SH-SY5Y (cell line): ENCODE measurements at regions not wholly inside any gene's neighbourhood (a gene's known extent, or its start where the extent isn't known, plus 50 kb on each side); places are given as distances from the start of the nearest gene placed in this dataset.

ENCODE experiments used
- GATA2 ChIP-seq: IDR thresholded peaks from 2 replicates; pipeline ENCODE4 v1.6.1; 2011; ENCODE audit warnings: mild to moderate bottlenecking, low read depth, low read length
- GATA3 ChIP-seq: IDR thresholded peaks from 2 replicates; pipeline ENCODE4 v1.6.1; 2011; ENCODE audit warnings: low read depth, mild to moderate bottlenecking, low read length, moderate library complexity

DNA sequence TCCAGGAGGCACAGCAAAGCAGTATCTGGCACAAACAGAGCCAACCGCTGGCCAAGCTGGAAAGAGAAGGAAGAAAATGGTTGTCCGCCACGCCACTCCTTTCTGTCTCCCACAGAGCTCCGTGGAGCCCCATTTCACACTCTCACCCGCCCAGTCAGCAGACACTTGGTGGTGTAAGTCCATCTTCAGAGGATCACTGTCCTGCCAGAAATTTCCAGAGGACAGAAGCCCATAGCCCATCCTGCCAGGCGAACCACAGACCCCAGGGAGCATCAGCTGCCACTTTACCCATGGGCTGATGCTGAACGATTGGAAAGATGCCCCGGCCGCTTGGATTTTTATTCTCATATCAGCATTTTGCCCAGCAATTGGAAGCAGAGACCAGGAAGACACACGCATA, 144.7 kb upstream of the LYZL2 start:
- no peak for TF ChIP-seq GATA3
- no peak for TF ChIP-seq GATA2

DNA sequence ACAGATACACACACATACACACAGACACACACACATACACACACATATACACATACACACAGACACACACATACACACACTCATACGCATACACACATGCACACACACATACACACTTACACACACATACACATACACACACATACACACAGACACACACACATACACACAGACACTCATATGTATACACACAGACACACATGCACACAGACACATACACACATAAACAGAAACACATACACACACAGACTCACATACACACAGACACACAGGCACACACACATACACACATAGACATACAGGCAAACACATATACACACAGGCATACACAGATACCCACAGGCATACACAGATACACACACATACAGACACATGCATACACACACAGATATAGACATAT, 143.9 kb upstream of the LYZL2 start:
- TF ChIP-seq GATA2 (no peak), GATA3 (no peak)

DNA sequence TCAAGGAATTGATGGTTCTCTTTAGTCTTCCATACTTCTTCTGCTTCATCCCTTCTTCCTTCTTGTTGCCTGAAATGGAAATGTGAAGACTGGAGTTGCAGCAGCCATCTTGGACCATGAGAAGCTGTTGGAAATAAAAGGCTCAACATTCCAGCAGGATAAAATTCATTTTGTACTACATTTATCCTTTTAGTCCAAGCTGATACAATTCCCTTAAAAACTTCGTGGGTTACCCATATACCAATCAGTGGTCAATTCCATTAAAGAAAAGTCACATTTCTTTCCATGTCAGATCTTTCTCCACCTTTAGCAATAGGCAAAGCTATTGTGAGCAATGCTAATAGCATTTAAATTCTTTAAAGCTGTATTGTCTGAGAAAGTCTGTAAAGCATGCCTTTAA, 141.3 kb upstream of the LYZL2 start:
- TF ChIP-seq GATA3 (no peak), GATA2 (no peak)

DNA sequence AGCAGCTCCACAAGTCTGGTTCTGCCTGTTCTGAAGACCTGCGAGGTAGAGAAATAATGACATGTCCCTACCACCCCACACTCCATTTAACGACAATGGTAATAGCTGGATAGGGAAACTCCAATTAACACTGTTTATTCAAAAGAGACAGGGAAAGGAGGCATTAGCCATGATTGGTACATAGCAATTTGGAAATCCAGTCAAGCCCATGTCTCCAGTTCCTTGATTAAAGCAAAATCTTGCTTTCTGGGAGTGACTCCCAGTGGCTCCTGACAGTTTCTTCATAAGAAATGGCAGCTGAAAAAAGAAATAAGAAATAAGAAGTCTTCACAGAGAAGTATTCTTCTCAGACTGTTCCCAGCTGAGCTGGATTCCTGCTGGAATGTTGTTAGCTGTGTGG, 140.7 kb upstream of the LYZL2 start:
- TF ChIP-seq GATA2 (no peak), GATA3 (no peak)

DNA sequence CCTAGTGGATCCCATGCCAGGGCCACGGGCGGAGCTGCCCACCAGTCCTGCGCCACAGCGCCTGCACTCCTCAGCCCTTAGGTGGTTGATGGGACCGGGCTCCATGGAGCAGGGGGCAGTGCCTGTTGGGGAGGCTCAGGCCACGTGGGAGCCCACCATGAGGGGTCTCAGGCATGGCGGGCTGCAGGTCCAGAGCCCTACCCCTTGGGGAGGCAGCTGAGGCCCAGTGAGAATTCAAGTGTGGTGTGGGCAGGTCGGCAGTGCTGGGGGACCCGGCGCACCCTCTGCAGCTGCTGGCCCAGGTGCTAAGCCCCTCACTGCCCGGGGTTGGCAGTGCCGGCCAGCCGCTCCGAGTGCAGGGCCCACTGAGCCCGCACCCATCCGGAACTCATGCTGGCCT, 139.8 kb upstream of the LYZL2 start:
- no peak for TF ChIP-seq GATA3
- TF ChIP-seq GATA2 = no peak

DNA sequence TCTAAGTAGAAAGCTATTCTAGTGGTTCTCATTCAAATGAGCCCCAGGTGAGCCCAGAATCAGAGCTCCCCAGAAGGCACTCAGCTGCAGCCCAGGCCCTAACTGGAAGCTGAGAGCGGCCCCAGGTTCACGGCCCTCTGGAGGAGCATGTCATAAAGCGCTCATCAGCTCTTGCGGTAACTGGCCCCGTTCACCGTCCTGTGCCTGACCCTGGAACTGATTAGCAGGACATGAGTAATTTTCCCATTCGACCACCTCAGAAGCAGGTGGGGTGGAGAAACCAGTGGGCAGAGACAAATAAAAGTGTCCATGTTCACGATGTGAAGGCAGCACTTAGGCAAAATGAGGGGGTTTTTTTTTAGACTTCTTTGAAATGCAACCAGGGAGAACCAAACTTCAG, 136.1 kb upstream of the LYZL2 start:
- TF ChIP-seq GATA2 (no peak), GATA3 (no peak)

DNA sequence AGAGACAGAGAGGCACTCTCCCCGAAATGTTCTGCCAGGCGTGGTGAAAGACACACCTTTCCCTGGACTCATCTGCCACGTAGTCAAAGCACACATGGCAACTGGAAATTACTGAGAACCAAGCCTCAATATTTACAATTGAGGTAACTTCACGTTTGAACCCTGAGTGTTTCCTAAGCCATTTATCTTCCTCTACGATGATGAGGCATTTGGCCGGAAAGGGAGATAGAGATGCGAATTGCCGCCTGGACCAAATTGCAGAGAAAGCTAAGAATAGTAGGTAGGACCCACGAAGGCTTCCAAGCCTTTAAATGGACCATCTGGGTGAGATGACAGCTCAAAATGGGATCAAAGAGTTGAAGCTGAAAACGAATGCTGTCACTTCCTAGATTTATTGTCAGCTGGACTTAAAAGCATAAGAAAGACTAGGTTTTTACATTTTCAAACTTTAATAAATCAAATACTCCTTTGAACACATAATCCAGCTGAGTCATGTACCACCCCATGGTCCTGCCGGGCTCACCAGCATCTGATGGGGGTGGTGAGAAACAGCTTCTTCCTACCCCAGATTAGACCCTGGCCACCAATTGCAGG, 135.6 kb upstream of the LYZL2 start:
- no peak for TF ChIP-seq GATA2
- no peak for TF ChIP-seq GATA3

DNA sequence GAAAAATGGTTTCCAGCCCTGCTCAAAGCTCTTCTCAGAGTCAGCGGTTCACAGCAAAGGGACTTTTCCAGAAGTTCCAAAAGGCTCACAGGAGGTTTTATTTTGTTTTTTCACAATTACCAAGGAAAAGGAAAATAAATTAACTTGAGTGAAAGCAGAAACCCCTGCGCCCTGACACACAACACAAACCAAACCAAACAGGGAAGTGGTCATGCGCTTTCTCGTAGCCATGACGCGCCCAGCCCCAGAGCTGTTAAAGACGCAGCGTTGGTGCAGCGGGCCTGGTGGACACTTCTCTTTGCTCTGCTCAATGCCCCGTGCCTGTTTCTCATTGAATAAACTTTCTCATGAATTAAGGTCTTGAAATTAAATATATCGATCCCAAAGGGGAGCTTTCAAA, 134.4 kb upstream of the LYZL2 start:
- TF ChIP-seq GATA3 (no peak), GATA2 (no peak)

DNA sequence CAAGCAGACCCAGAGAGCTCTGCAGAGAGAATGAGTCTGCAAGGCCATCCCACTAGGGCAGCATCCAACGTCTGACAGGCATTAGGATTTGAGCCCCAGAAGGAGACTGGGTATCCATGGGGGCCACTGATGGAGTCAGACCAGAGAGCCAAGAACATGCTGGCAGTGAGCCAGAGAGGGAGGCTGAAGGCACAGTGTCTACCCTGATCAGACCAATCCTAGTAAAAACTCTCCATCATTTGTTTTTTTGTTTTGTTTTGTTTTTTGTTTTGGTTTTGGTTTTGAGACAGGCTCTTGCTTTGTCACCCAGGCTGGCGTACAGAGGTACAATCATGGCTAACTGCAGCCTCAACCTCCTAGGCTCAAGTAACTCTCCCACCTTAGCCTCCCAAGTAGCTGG, 133.1 kb upstream of the LYZL2 start:
- no peak for TF ChIP-seq GATA3

DNA sequence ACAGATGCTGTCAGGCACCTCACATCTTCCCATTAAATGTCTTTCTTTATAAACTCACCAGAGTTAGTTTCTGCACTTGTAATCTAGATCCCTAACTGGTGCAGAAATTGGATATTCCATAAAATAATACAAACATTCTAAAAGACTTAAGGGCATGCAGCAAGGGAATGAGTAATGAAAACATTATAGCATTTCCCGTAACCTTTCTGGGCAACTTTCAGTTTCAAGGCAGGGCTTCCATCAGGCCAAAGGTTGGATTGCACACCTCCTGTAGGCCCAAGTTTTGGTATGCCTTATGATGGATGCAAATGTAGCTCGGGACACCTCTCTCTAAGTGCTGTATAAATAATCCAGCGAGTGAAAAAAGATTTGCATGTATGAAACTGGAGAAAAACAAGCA, 129.9 kb upstream of the LYZL2 start:
- no peak for TF ChIP-seq GATA2

DNA sequence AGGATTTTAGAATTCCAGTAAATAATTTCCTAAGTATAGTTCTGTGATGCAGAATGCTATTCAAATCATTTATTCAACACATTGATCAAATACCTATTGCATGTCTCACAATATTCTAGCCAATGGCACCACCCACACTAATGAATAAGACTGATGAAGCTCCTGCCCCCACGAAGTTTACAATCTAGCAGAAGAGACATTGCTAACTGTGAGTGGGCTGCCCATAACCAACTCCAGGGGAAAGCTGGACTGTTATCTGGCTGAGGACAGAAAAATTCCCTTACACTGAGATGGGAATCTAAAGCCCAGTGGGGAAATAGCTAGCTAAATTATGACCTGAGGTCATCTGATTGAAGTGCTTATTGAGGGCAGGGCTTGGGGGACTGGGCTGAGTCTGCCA, 128.8 kb upstream of the LYZL2 start:
- no peak for TF ChIP-seq GATA3
- no peak for TF ChIP-seq GATA2

DNA sequence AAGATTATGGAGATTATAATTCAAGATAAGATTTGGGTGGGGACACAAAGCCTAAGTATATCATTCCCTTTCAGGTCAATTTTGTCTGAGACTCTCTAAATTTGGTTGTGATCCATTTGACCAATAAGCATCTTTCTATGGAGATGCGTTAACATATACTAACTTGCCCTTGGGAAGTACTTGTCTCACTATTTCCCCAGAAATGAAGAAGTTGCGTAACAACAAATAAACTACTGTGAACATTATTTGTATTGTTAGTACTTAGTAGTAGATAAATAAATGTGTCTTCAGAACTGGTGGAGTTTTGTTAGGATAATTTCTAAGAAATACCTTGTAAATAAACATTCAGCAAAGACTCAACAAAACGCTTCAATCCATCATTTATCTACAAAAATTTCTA, 127.3 kb upstream of the LYZL2 start:
- TF ChIP-seq GATA3 (no peak), GATA2 (no peak)

DNA sequence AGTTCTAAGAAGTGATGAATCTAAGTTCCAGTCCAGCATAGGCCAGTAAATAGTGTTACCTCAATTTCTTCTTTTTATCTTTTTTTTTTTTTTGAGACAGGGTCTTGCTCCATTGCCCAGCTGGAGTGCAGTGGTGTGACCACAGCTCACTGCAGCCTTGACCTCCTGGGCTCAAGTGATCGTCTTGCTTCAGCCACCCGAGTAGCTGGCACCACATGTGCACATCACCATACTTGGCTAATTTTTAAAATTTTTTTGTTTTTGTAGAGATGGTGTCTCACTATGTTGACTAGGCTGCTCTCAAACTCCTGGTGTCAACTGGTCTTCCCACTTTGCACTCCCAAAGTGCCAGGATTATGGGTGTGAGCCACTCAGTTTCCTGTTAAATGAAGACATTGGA, 126.6 kb upstream of the LYZL2 start:
- TF ChIP-seq GATA3 (no peak), GATA2 (no peak)

DNA sequence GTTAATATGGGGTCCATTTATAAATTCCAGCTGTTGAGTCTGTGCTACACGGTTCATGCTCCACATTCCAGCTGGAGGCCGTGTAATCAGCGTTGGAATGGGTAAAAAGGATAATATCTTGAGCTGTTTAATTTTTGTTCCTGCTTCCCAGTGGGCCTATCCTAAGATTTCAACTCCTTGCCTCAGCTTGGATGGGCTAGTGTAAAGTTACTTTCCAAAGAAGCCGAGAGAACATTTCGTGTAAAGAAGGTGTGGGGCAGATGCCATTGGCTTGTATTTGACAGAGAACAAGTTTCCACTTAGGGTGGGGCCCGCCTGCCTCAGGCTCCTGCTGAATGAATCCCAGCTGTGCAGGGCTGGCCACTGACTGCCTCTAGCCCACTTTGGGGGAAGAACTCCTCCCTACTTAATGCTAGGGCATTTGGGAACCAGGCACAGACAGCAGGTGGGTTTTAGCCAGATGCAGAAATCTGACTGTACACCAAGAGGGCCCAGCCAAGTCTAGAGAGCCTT, 125.9 kb upstream of the LYZL2 start:
- TF ChIP-seq GATA2 (no peak), GATA3 (no peak)

DNA sequence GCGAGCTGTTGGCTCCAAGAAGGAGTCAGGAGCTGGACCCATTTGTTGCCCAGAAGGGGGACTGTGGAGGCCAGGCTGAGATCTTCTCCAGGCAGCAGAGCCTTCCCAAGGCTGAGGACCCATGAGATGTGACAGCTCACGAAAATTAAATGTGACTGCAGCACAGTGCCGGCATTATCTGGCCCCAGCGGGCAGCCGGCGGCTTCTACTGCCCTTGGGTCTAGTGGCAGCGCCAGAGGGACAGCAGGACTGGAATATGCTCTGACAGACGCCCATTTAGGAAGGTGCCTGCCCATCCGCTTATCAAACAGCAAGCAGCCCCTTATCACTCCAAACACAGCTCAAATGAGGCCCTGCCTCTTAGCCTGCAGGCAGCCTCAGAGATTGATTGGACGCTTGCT, 122.9 kb upstream of the LYZL2 start:
- TF ChIP-seq GATA2 (peak; percentile 66), GATA3 (no peak)

DNA sequence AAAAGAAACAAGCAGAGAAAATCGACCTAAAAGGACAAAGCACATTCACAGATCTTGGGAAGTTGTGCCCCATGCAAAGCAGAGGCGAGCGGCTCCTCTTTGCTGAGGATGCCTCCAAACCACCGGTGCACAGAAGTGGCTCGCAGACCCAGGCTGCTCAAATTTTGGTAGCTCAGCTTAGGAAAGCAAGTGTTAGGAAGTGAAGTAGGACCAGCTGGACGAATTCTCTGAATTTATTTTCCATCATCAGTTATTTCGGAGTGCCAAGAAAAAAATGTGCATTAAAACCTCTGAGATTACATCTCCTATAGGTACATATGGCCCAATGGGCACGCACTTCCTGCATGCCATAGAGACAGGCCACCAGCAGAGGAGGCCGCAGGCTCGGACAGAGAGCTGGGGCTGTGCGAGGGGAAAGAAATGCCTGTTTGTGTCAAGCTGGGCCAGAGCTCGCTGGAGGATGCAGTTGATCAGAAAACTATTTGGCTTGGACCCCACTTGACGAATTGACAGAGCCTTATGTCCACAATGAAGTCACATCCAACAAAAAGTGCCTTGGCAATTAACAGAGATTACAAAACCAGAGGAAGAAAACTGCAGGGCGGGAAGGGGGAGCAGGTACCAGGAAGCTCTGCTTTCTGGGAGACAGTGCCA, 122.3 kb upstream of the LYZL2 start:
- TF ChIP-seq GATA2 = peak; percentile 68
- TF ChIP-seq GATA3 = no peak
